SU-DHL-6 (cell line): ENCODE measurements at regions not wholly inside any gene's neighbourhood (a gene's known extent, or its start where the extent isn't known, plus 50 kb on each side); places are given as distances from the start of the nearest gene placed in this dataset.
"Not testable (repeated sequence)": the region's sequence is repeated elsewhere in the genome, so short reads cannot be mapped to it uniquely, and the experiment has no call there.

Experiments
- CTCF ChIP-seq: fragments of 200-600 bp; sonication (generic); IDR thresholded peaks from one replicate; pipeline ENCODE4 v1.5.1; 2017; ENCODE audit warnings: antibody characterized with exemption, mild to moderate bottlenecking, low read length, moderate library complexity; ENCODE audit not compliant: insufficient read depth, poor library complexity, severe bottlenecking
- EZH2phosphoT487 ChIP-seq: fragments of 200-600 bp; sonication (generic), shearing (Covaris generic); conservative IDR thresholded peaks from 2 replicates; pipeline ENCODE4 v1.6.1; 2018; ENCODE audit warnings: mild to moderate bottlenecking, antibody characterized with exemption, low read length, moderate library complexity, mixed read lengths

GRCh38 chr2:88986721-88987330, 295.4 kb downstream of the RPIA start:
- TF ChIP-seq CTCF, EZH2phosphoT487: not testable (repeated sequence)
